Smooth muscle cell (in vitro differentiated cells): ENCODE measurements at regions not wholly inside any gene's neighbourhood (a gene's known extent, or its start where the extent isn't known, plus 50 kb on each side); places are given as distances from the start of the nearest gene placed in this dataset.

Experiments
- DNase-seq: peaks from one replicate; lab custom pipeline; 2025; ENCODE audit not compliant: unreplicated experiment; lab: John Stamatoyannopoulos, UW
- H2AFZ ChIP-seq: fragments of 200-600 bp; sonication (generic); 2 replicates; pipeline ENCODE4 v1.6.0; 2016; ENCODE audit warnings: antibody characterized with exemption, low read depth, mild to moderate bottlenecking
- H3F3A ChIP-seq: fragments of 200-600 bp; sonication (generic); 2 replicates; pipeline ENCODE4 v1.6.0; 2017; ENCODE audit warnings: antibody characterized with exemption, low read depth
- H3K27ac ChIP-seq: fragments of 200-600 bp; sonication (generic); 2 replicates; pipeline ENCODE4 v1.5.1; 2016; ENCODE audit warnings: low read depth, mild to moderate bottlenecking
- H3K27me3 ChIP-seq: fragments of 200-600 bp; sonication (generic); 2 replicates; pipeline ENCODE4 v1.6.1; 2016; ENCODE audit warnings: low read depth, mild to moderate bottlenecking
- H3K36me3 ChIP-seq: fragments of 200-600 bp; sonication (generic); 2 replicates; pipeline ENCODE4 v1.5.1; 2016; ENCODE audit warnings: low read depth
- H3K4me1 ChIP-seq: fragments of 200-600 bp; sonication (generic); 2 replicates; pipeline ENCODE4 v1.5.1; 2016; ENCODE audit warnings: low read depth
- H3K4me2 ChIP-seq: fragments of 200-600 bp; sonication (generic); 2 replicates; pipeline ENCODE4 v1.6.0; 2016; ENCODE audit warnings: mild to moderate bottlenecking
- H3K4me3 ChIP-seq: fragments of 200-600 bp; sonication (generic); 2 replicates; pipeline ENCODE4 v1.5.1; 2016; ENCODE audit warnings: mild to moderate bottlenecking
- H3K79me2 ChIP-seq: fragments of 200-600 bp; sonication (generic); 2 replicates; pipeline ENCODE4 v1.6.0; 2016; ENCODE audit warnings: low read depth, mild to moderate bottlenecking
- H3K9ac ChIP-seq: fragments of 200-600 bp; sonication (generic); 2 replicates; pipeline ENCODE4 v1.6.0; 2016; ENCODE audit warnings: low read depth
- H3K9me3 ChIP-seq: fragments of 200-600 bp; sonication (generic); replicated peaks from 2 replicates; pipeline ENCODE4 v1.5.1; 2016; ENCODE audit warnings: low read depth
- H4K20me1 ChIP-seq: fragments of 200-600 bp; sonication (generic); 2 replicates; pipeline ENCODE4 v1.6.0; 2016; ENCODE audit warnings: low read depth
- CTCF ChIP-seq: fragments of 200-600 bp; sonication (generic); IDR thresholded peaks from 2 replicates; pipeline ENCODE4 v1.5.1; 2017; ENCODE audit warnings: borderline replicate concordance, mild to moderate bottlenecking, antibody characterized with exemption; ENCODE audit not compliant: insufficient read depth, poor library complexity, severe bottlenecking
- WGBS: methylation state at CpG from one replicate; pipeline ENCODE4 v1.1.7; 2016; ENCODE audit warnings: low lambda C conversion rate; 5-methylcytosine and 5-hydroxymethylcytosine counted together

- DNase-seq = no peak
- Histone ChIP-seq H3K79me2 (no peaks in the 10 kb centered on the region), H2AFZ (no peak overlapping the region), H3K27ac (no peak overlapping the region), H3K9me3 (no peaks in the 10 kb centered on the region), H3K27me3 (no peaks in the 10 kb centered on the region), H3K4me2 (no peak overlapping the region), H3K9ac (no peak overlapping the region), H3K4me1 (no peaks in the 10 kb centered on the region), H3K36me3 (no peaks in the 10 kb centered on the region), H3F3A (no peaks in the 10 kb centered on the region), H4K20me1 (no peaks in the 10 kb centered on the region), H3K4me3 (no peak overlapping the region)
- no peak for TF ChIP-seq CTCF
- WGBS = 85% methylated on average over 3 of the region's 3 CpGs
Observed at GRCh38 chr2:146734821-146735190, 1110.0 kb upstream of the ACVR2A start.

GRCh38 chr2:146734042-146734820 is 1110.6 kb upstream of the ACVR2A start:
- no peak for DNase-seq
- no peak overlapping the region for H3K9ac ChIP-seq
- no peaks in the 10 kb centered on the region for H3K36me3 ChIP-seq
- H3F3A ChIP-seq = no peaks in the 10 kb centered on the region
- H3K9me3 ChIP-seq = no peaks in the 10 kb centered on the region
- no peaks in the 10 kb centered on the region for H4K20me1 ChIP-seq
- peak overlapping the region; percentile 71 for H2AFZ ChIP-seq
- whole genome bisulfite sequencing = 44% methylated on average over 8 of the region's 8 CpGs
- H3K4me1 ChIP-seq = no peaks in the 10 kb centered on the region
- H3K4me3 ChIP-seq = peak overlapping the region; percentile 25
- no peaks in the 10 kb centered on the region for H3K27me3 ChIP-seq
- peak overlapping the region; percentile 62 for H3K4me2 ChIP-seq
- no peak overlapping the region for H3K27ac ChIP-seq
- no peaks in the 10 kb centered on the region for H3K79me2 ChIP-seq
- TF ChIP-seq CTCF = peak; percentile 68

- Histone ChIP-seq H3K4me3 (no peak overlapping the region), H3F3A (no peaks in the 10 kb centered on the region), H3K36me3 (no peaks in the 10 kb centered on the region), H3K9ac (no peak overlapping the region), H3K4me2 (no peak overlapping the region), H3K9me3 (no peaks in the 10 kb centered on the region), H3K79me2 (no peaks in the 10 kb centered on the region), H3K27me3 (no peaks in the 10 kb centered on the region), H2AFZ (no peak overlapping the region), H3K4me1 (no peaks in the 10 kb centered on the region), H3K27ac (no peak overlapping the region), H4K20me1 (no peaks in the 10 kb centered on the region)
- DNase-seq = no peak
- no peak for TF ChIP-seq CTCF
- 98% methylated on average over 1 of the region's 1 CpG for WGBS
Observed at GRCh38 chr2:146730882-146731281, 1113.9 kb upstream of the ACVR2A start.

GRCh38 chr2:146721486-146721885 is 1123.3 kb upstream of the ACVR2A start:
- Histone ChIP-seq H3K9me3 (no peaks in the 10 kb centered on the region), H3K36me3 (no peaks in the 10 kb centered on the region), H3K4me2 (no peak overlapping the region), H3K27ac (no peak overlapping the region), H3K9ac (no peak overlapping the region), H4K20me1 (no peaks in the 10 kb centered on the region), H2AFZ (no peak overlapping the region), H3F3A (no peaks in the 10 kb centered on the region), H3K27me3 (no peaks in the 10 kb centered on the region), H3K79me2 (no peaks in the 10 kb centered on the region), H3K4me1 (no peaks in the 10 kb centered on the region), H3K4me3 (no peak overlapping the region)
- no peak for DNase-seq
- 94% methylated on average over 7 of the region's 7 CpGs for WGBS
- no peak for TF ChIP-seq CTCF
